IPS DF 6.9 (cell line): ENCODE measurements at regions not wholly inside any gene's neighbourhood (a gene's known extent, or its start where the extent isn't known, plus 50 kb on each side); places are given as distances from the start of the nearest gene placed in this dataset.

ENCODE experiments used
- DNase-seq: peaks from one replicate; pipeline ENCODE4 v3.0.0-alpha.2; 2013; ENCODE audit warnings: low read depth, low spot score
- H3K27ac ChIP-seq: one replicate; pipeline ENCODE4 v1.5.1; 2013; ENCODE audit warnings: low read length, control low read depth
- H3K27me3 ChIP-seq: 2 replicates; pipeline ENCODE4 v1.6.1; 2013; ENCODE audit warnings: mild to moderate bottlenecking, low read length; ENCODE audit not compliant: control insufficient read depth, insufficient read depth
- H3K36me3 ChIP-seq: 2 replicates; pipeline ENCODE4 v1.6.1; 2013; ENCODE audit warnings: low read length; ENCODE audit not compliant: control insufficient read depth, insufficient read depth
- H3K4me1 ChIP-seq: 2 replicates; pipeline ENCODE4 v1.6.1; 2013; ENCODE audit warnings: low read length; ENCODE audit not compliant: control insufficient read depth, insufficient read depth
- H3K4me3 ChIP-seq: 2 replicates; pipeline ENCODE4 v1.5.1; 2013; ENCODE audit warnings: mild to moderate bottlenecking, low read length
- H3K9me3 ChIP-seq: 2 replicates; pipeline ENCODE4 v1.6.1; 2013; ENCODE audit warnings: low read length, inconsistent platforms; ENCODE audit not compliant: control insufficient read depth, insufficient read depth
- WGBS: extraction: QIAGEN DNeasy Blood & Tissue Kit; methylation state at CpG from one replicate; pipeline ENCODE4 v1.1.7; 2013; ENCODE audit warnings: mixed read lengths, missing lambda C conversion rate; ENCODE audit not compliant: insufficient read length, insufficient coverage; 5-methylcytosine and 5-hydroxymethylcytosine counted together

DNA sequence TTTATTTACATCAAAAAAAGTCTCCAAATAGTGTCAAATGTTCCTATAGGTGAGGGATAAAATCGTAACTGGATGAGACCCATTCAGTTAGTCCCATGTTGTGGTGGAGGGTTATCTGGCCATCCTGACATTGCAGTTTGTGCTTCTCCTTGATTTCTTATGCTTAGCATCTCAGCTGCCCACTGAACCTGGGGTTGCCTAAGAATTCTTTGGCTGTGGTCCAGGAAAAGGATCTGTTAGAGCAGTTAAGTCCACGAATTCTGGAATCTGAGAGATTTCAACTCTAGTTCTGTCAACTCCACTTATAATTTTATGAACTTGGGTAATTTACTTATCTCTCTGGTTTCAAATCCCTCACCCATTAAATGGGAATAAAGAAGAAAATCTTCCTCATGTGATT lies 1673.4 kb downstream of the REEP3 start:
- Histone ChIP-seq H3K27me3 (no peaks in the 10 kb centered on the region), H3K9me3 (no peaks in the 10 kb centered on the region), H3K27ac (no peak overlapping the region), H3K4me1 (no peaks in the 10 kb centered on the region), H3K4me3 (no peak overlapping the region), H3K36me3 (no peaks in the 10 kb centered on the region)
- no CpG with 5 or more reads among the region's 2 CpGs for WGBS
- DNase-seq = no peak

DNA sequence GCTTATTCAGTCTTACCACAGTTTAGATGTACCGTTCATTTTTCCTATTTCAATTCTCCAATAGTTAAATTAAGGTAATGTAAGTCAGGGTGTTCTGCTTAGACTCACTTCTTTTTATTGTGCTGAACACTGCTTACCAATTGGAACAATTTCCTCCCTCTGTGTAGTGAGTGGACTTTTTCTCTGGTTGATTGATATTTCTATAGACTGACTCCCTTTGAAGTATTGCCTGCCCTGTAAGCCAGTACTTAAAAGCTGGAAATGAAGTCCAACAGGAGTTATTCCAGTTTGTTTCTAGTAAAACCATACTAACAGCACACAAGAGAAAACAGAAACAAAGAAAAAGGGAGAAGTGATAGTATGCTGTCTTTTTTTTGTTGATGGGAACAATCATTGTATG lies 1674.9 kb downstream of the REEP3 start:
- H3K9me3 ChIP-seq = no peaks in the 10 kb centered on the region
- no peaks in the 10 kb centered on the region for H3K4me1 ChIP-seq
- DNase-seq = no peak
- no peaks in the 10 kb centered on the region for H3K27me3 ChIP-seq
- no peaks in the 10 kb centered on the region for H3K36me3 ChIP-seq
- H3K27ac ChIP-seq = no peak overlapping the region
- no CpG with 5 or more reads among the region's 1 CpG for WGBS
- H3K4me3 ChIP-seq = no peak overlapping the region

DNA sequence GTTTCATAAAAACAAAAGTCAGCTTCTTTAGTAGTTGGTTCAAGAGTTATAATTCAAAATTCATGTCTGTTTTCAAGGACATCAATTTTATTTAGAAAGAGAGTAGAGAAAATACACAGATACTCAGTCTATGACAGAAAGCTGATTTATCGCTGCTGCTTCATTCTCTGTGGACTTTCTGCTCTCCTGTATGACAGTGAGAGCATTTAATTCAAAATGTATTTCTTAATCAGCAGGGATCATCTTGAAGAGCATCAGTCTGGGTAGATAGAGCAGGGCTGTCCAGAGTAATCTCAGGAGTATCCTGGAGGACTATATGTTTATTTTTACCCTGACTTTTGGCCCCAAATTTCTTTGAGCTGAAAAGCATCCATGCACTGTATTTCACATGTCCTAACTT lies 1676.7 kb downstream of the REEP3 start:
- Histone ChIP-seq H3K4me1 (no peaks in the 10 kb centered on the region), H3K27ac (no peak overlapping the region), H3K9me3 (no peaks in the 10 kb centered on the region), H3K27me3 (no peaks in the 10 kb centered on the region), H3K36me3 (no peaks in the 10 kb centered on the region), H3K4me3 (no peak overlapping the region)
- no peak for DNase-seq
- WGBS = no CpG with 5 or more reads among the region's 1 CpG

DNA sequence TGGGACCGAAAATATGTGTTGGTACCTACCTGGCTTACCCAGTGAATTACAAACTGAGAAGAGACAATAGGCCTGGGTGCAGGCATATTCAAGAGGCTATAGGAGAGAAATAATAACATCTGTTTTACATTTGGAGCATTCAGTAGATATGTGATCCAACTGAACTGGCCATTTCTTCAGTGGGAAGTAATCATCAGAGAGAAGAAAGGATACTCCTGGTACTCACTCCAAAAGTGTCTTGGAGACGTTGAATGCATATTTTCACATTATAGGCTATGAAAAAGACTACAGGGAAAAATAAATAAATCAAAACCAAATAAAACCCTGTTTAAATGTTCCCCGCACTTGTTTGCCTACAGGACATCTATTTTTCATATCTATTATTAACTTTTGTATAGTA lies 1680.3 kb downstream of the REEP3 start:
- Histone ChIP-seq H3K4me3 (no peak overlapping the region), H3K27me3 (no peaks in the 10 kb centered on the region), H3K27ac (no peak overlapping the region), H3K9me3 (no peaks in the 10 kb centered on the region), H3K4me1 (no peaks in the 10 kb centered on the region), H3K36me3 (no peaks in the 10 kb centered on the region)
- WGBS = no CpG with 5 or more reads among the region's 3 CpGs
- no peak for DNase-seq

DNA sequence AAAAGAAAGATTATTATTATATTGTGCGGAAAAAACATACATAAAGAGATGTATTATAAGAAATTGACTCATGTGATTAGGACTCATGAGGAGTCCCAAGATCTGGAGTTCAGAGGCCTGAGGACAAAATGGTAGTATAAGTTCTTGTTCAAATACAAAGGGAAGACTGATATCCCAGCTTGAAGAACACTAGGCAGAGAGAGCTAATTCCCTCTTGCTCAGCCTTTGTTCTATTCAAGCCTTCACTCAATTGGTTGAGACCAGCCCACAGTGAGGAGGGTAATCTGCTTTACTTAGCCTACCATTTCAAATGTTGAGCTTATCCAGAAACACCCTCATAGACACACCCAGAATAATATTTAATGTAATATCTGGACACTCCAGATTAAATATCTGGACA lies 1683.8 kb downstream of the REEP3 start:
- no peaks in the 10 kb centered on the region for H3K27me3 ChIP-seq
- DNase-seq = no peak
- H3K9me3 ChIP-seq = no peaks in the 10 kb centered on the region
- H3K4me3 ChIP-seq = no peak overlapping the region
- 100% methylated on average over 1 of the region's 1 CpG for WGBS
- H3K36me3 ChIP-seq = no peaks in the 10 kb centered on the region
- H3K4me1 ChIP-seq = no peaks in the 10 kb centered on the region
- H3K27ac ChIP-seq = no peak overlapping the region

DNA sequence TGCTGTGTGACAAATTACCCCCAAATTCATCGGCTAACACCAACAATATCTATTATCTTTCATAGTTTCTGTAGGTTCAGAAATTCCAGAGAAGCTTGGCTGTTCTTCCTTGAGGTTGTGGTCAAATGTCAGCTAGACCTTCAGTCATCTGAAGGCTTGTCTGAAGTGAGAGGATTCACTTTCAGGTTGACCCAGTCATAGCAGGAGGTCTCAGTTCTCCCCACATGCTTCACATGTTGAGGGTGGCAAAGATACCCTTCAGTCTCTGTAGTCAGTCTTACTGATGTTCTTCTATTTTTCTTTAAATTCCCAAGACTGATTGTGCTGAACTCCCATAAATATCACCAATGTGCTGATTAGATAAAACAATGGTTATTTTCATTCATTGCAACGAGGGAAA lies 1692.0 kb downstream of the REEP3 start:
- WGBS = no CpG with 5 or more reads among the region's 2 CpGs
- Histone ChIP-seq H3K9me3 (no peaks in the 10 kb centered on the region), H3K27me3 (no peaks in the 10 kb centered on the region), H3K4me3 (no peak overlapping the region), H3K4me1 (no peaks in the 10 kb centered on the region), H3K36me3 (no peaks in the 10 kb centered on the region), H3K27ac (no peak overlapping the region)
- no peak for DNase-seq

DNA sequence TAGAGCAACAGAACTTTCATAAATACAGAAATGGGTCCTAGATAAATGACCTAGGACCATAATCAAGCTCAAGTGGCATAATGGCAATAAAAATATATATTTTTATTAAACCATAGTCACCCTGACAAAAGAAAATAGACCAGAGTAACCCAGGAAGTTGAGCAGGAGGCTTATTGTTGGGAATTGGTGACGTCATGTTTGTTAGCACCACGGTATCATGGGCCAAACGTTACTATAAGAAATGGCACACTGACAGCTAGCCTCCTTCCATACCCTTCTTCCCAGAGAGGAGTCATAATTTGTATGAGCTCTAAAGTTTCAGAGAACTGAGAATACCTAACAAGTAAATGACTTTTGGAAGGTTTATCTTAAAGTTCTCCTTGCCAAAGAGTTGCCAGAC lies 1698.2 kb downstream of the REEP3 start:
- no peaks in the 10 kb centered on the region for H3K9me3 ChIP-seq

DNA sequence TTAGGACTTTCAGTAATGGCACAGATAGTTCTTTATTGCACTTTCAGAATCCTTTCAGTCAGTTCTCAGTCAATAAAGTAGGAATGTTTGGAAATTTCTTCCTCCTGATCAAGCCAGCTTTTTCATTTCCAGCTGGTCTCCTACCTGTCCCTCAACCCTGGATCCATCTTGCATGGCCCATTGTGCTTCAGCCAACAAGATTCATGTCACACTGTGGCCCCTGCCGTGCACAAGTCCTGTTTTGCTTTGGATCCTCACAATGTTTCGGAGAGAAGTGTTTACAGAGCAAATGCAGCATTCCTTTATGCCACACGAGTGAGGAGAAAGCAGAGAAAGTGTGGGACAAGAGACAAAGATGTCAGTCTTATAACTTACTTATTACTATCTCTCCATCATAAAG lies 1694.7 kb upstream of the LRRTM3 start:
- no peak for DNase-seq

More for the DNA sequence above, 1698.2 kb downstream of the REEP3 start:
- H3K36me3 ChIP-seq = no peaks in the 10 kb centered on the region
- DNase-seq = no peak
- no peak overlapping the region for H3K27ac ChIP-seq
- H3K27me3 ChIP-seq = no peaks in the 10 kb centered on the region
- no CpG with 5 or more reads among the region's 3 CpGs for WGBS
- no peaks in the 10 kb centered on the region for H3K4me1 ChIP-seq
- H3K4me3 ChIP-seq = no peak overlapping the region

DNA sequence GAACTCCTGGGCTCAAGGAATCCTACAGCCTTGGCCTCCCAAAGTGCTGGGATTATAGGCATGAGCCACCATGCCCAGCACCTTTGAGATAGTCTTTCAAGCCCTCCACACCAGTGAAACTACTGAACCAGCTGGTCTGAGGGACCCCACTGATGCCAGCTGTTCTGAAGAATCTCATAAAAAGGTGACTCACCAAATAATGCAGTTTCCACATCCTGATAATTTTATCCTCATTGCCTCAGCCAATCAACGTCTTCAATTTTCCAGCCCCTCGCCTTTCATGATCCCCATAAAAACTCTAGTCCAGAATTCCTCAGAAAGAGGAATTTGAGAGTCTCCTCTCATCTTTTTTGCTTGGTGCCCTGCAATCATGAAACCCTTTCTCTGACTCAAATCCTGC lies 1691.6 kb upstream of the LRRTM3 start:
- WGBS = no CpG with 5 or more reads among the region's 2 CpGs
- H3K36me3 ChIP-seq = no peaks in the 10 kb centered on the region
- no peak for DNase-seq
- no peaks in the 10 kb centered on the region for H3K4me1 ChIP-seq
- H3K27me3 ChIP-seq = no peaks in the 10 kb centered on the region
- no peak overlapping the region for H3K27ac ChIP-seq
- H3K4me3 ChIP-seq = no peak overlapping the region
- H3K9me3 ChIP-seq = no peaks in the 10 kb centered on the region

More for the DNA sequence above, 1694.7 kb upstream of the LRRTM3 start:
- Histone ChIP-seq H3K9me3 (no peaks in the 10 kb centered on the region), H3K36me3 (no peaks in the 10 kb centered on the region), H3K4me3 (no peak overlapping the region), H3K27me3 (no peaks in the 10 kb centered on the region), H3K4me1 (no peaks in the 10 kb centered on the region), H3K27ac (no peak overlapping the region)
- no CpG with 5 or more reads among the region's 3 CpGs for WGBS

DNA sequence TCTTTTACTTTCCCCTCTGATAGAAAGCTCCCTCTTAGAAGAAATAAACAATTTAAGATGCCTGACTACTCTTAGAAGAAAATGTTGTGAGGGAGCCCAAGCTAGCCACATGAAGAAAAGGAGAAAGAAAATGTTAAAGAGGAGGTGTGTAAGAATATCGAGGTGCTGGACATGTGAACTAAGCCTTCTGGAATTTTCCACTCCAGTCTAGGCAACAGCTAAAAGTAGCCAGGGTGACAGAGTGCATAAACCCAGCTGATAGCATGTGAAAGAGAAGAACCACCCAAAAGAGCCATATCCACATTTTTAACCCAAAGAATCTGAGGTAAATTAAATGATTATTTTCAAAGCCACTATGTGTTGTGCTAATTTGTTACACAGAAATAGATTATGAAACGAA lies 1690.6 kb upstream of the LRRTM3 start:
- WGBS = 100% methylated on average over 1 of the region's 2 CpGs
- no peaks in the 10 kb centered on the region for H3K27me3 ChIP-seq

DNA sequence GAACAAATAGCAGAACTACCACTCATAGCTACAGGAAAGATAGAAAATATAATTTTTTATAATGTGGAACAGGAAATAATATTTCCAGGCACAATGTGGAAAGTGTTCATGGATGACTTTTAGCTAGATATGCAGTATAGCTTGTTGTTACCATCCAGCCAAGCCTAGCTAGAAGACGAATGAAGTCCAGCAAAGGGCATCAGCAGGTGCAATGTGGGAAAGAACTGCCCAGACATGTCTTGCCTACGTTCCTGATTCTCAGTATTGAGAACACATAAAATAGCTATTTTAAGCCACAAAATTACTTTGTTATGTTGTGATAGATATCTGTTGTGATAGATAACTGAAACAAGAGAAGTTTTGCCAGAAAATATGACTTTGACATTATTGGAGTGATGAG lies 1690.0 kb upstream of the LRRTM3 start:
- H3K4me1 ChIP-seq = no peaks in the 10 kb centered on the region
- WGBS = no CpG with 5 or more reads among the region's 2 CpGs
- DNase-seq = no peak

More for the DNA sequence above, 1690.6 kb upstream of the LRRTM3 start:
- H3K4me3 ChIP-seq = no peak overlapping the region
- no peak for DNase-seq
- no peak overlapping the region for H3K27ac ChIP-seq
- no peaks in the 10 kb centered on the region for H3K9me3 ChIP-seq
- no peaks in the 10 kb centered on the region for H3K36me3 ChIP-seq
- no peaks in the 10 kb centered on the region for H3K4me1 ChIP-seq

More for the DNA sequence above, 1690.0 kb upstream of the LRRTM3 start:
- Histone ChIP-seq H3K36me3 (no peaks in the 10 kb centered on the region), H3K27me3 (no peaks in the 10 kb centered on the region), H3K27ac (no peak overlapping the region), H3K9me3 (no peaks in the 10 kb centered on the region), H3K4me3 (no peak overlapping the region)
